Endothelial cell of umbilical vein (primary cell): ENCODE measurements at regions not wholly inside any gene's neighbourhood (a gene's known extent, or its start where the extent isn't known, plus 50 kb on each side); places are given as distances from the start of the nearest gene placed in this dataset.

Experiments
- BruUV-seq: library from RNA; stranded (reverse); fragments of 400-500 nt; replicated peaks from 2 replicates; lab custom pipeline; 2021; lab: Mats Ljungman, UMichigan
- CTCF ChIA-PET: fragments of 300-600, 350-600 bp; sonication (Branson Sonifier 250); formaldehyde crosslinking; loops from one replicate; lab custom pipeline; 2021; ENCODE audit warnings: antibody characterized with exemption, inconsistent platforms; lab: Charles Lee
- POLR2A ChIA-PET: fragments of 300-600, 350-600 bp; sonication (Branson Sonifier 250); formaldehyde crosslinking; loops from one replicate; lab custom pipeline; 2021; ENCODE audit warnings: antibody characterized with exemption, inconsistent platforms; lab: Charles Lee
- DNase-seq: peaks from one replicate; pipeline ENCODE4 v3.0.0-alpha.2; 2011; ENCODE audit warnings: low read depth, low spot score
- FAIRE-seq: peaks from 2 replicates; lab custom pipeline; 2011; peaks lifted over from hg19 to GRCh38; lab: Jason Lieb, UNC
- H2AFZ ChIP-seq: 2 replicates; pipeline ENCODE4 v1.6.0; 2012; ENCODE audit warnings: low read depth, low read length, control low read depth, inconsistent platforms
- H3K27ac ChIP-seq: 2 replicates; pipeline ENCODE4 v1.5.1; 2011; ENCODE audit warnings: low read depth, mild to moderate bottlenecking, control low read depth, low read length, moderate library complexity; ENCODE audit not compliant: insufficient read depth
- H3K27me3 ChIP-seq, 2 experiments: 2 replicates each; pipeline versions ENCODE4 v1.6.0 to v1.6.1; 2011; ENCODE audit warnings: low read length in 2 of 2, mixed read lengths in 1 of 2; ENCODE audit not compliant: control insufficient read depth in 2 of 2, insufficient read depth in 2 of 2
- H3K36me3 ChIP-seq, 2 experiments: 2 replicates in 1 of 2; 3 replicates in 1 of 2; pipeline ENCODE4 v1.5.1; 2011; ENCODE audit warnings: low read length in 2 of 2, mild to moderate bottlenecking in 1 of 2, moderate library complexity in 1 of 2; ENCODE audit not compliant: control insufficient read depth in 2 of 2, insufficient read depth in 2 of 2; ENCODE audit errors: extremely low read depth in 1 of 2
- H3K4me1 ChIP-seq: 3 replicates; pipeline ENCODE4 v1.5.1; 2011; ENCODE audit warnings: mild to moderate bottlenecking, low read length; ENCODE audit not compliant: control insufficient read depth, insufficient read depth; ENCODE audit errors: extremely low read depth
- H3K4me2 ChIP-seq: 2 replicates; pipeline ENCODE4 v1.6.1; 2011; ENCODE audit warnings: low read length, control low read depth, mixed read lengths; ENCODE audit not compliant: insufficient read depth
- H3K4me3 ChIP-seq, 3 experiments: fragments of 200-600 bp in 1 of 3; sonication (generic), shearing (Covaris generic) in 1 of 3; replicated peaks in 1 of 3; 2 replicates each; pipeline ENCODE4 v1.5.1; 2011 to 2016; ENCODE audit warnings: control low read depth in 3 of 3, low read length in 3 of 3, mild to moderate bottlenecking in 2 of 3, inconsistent platforms in 1 of 3, low read depth in 1 of 3, moderate library complexity in 1 of 3; ENCODE audit not compliant: insufficient read depth in 1 of 3
- H3K79me2 ChIP-seq: 2 replicates; pipeline ENCODE4 v1.6.0; 2012; ENCODE audit warnings: low read length, inconsistent platforms; ENCODE audit not compliant: control insufficient read depth, insufficient read depth
- H3K9ac ChIP-seq: replicated peaks from 2 replicates; pipeline ENCODE3; 2011; ENCODE audit warnings: low read length, control low read depth; ENCODE audit not compliant: insufficient read depth; ENCODE audit errors: extremely low read depth
- H3K9me1 ChIP-seq: replicated peaks from 3 replicates; pipeline ENCODE4 v1.6.0; 2011; ENCODE audit warnings: mild to moderate bottlenecking, low read length; ENCODE audit not compliant: control insufficient read depth, insufficient read depth; ENCODE audit errors: extremely low read depth
- H3K9me3 ChIP-seq: replicated peaks from 2 replicates; pipeline ENCODE4 v1.5.1; 2012; ENCODE audit warnings: low read length, inconsistent platforms; ENCODE audit not compliant: control insufficient read depth, insufficient read depth
- H4K20me1 ChIP-seq: replicated peaks from 2 replicates; pipeline ENCODE3; 2011; ENCODE audit warnings: mild to moderate bottlenecking, low read length; ENCODE audit not compliant: control insufficient read depth, insufficient read depth; ENCODE audit errors: extremely low read depth
- FOS ChIP-seq: IDR thresholded peaks from 2 replicates; pipeline ENCODE4 v1.6.1; 2011; ENCODE audit warnings: mild to moderate bottlenecking, low read length, moderate library complexity, borderline replicate concordance; ENCODE audit not compliant: insufficient read depth
- GATA2 ChIP-seq: IDR thresholded peaks from 2 replicates; pipeline ENCODE4 v1.7.0; 2011; ENCODE audit warnings: low read depth, mild to moderate bottlenecking, moderate library complexity, mixed read lengths, low read length; ENCODE audit not compliant: insufficient read length, insufficient read depth
- MYC ChIP-seq: IDR thresholded peaks from one replicate; pipeline ENCODE4 v1.6.1; 2011; ENCODE audit warnings: mild to moderate bottlenecking, low read depth, low read length
- dilution Hi-C: fragments of 300-500 bp; cut with MboI; formaldehyde crosslinking; loops from one replicate; pipeline ENCODE4 v1.15.0; 2019; ENCODE audit warnings: low sequenced_read_pairs; ENCODE audit not compliant: extremely low pct_ligation_motif_present
- intact Hi-C: fragments of 100-400 bp; cut with micrococcal nuclease; formaldehyde crosslinking; loops from one replicate; pipeline ENCODE4 v1.10.0; 2022
- TF ChIP-seq, protein P1 (sequence below), 2 donors: IDR thresholded peaks; 1 replicate in 1 of 2; 2 replicates in 1 of 2; pipeline ENCODE4 v1.5.1; 2011; ENCODE audit warnings: low read length in 2 of 2, mild to moderate bottlenecking in 2 of 2, moderate library complexity in 2 of 2, control low read depth in 1 of 2, inconsistent platforms in 1 of 2, low read depth in 1 of 2; ENCODE audit not compliant: insufficient read depth in 1 of 2; ENCODE audit errors: extremely low read depth in 1 of 2

GRCh38 chr15:26024241-26024640, 161.1 kb upstream of the ATP10A start:
- dilution Hi-C loops, result no loop called here
- no TSS peak for BruUV-seq
- POLR2A ChIA-PET, result no interaction called here

DNA sequence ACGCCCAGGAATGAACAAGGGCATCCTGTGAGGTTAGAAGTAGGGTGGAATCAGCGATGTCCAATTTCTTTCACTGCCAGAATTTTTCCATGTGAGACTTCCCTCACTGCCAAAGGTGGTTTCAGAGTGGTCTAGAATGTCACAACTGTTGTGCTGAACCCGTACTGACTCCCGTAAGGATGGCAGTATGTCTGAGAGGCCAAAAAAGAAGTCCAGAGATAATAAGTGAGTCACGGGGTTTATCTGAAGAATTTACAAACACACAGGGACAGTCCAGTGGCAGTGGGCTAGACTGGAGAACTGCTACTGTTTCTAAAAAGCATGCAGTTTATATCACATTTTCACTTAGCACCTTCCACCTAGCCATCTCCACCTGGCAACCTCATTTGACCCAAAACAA, 160.6 kb upstream of the ATP10A start:
- Histone ChIP-seq H3K27ac (no peak overlapping the region), H2AFZ (no peak overlapping the region), H3K4me2 (no peak overlapping the region), H4K20me1 (no peaks in the 10 kb centered on the region), H3K4me3 (no peak overlapping the region), H3K9me3 (peaks cover 7% of the 10 kb centered on the region), H3K36me3 (no peaks in the 10 kb centered on the region), H3K9me1 (no peaks in the 10 kb centered on the region), H3K9ac (no peak overlapping the region), H3K4me1 (no peaks in the 10 kb centered on the region), H3K27me3 (no peaks in the 10 kb centered on the region), H3K79me2 (no peaks in the 10 kb centered on the region)
- DNase-seq (no peak), FAIRE-seq (no peak)
- dilution Hi-C loops (no loop called here), intact Hi-C loops (no loop called here)
- BruUV-seq, result no TSS peak
- POLR2A ChIA-PET, result no interaction called here
- CTCF ChIA-PET, result no interaction called here
- TF ChIP-seq, protein P1, sequence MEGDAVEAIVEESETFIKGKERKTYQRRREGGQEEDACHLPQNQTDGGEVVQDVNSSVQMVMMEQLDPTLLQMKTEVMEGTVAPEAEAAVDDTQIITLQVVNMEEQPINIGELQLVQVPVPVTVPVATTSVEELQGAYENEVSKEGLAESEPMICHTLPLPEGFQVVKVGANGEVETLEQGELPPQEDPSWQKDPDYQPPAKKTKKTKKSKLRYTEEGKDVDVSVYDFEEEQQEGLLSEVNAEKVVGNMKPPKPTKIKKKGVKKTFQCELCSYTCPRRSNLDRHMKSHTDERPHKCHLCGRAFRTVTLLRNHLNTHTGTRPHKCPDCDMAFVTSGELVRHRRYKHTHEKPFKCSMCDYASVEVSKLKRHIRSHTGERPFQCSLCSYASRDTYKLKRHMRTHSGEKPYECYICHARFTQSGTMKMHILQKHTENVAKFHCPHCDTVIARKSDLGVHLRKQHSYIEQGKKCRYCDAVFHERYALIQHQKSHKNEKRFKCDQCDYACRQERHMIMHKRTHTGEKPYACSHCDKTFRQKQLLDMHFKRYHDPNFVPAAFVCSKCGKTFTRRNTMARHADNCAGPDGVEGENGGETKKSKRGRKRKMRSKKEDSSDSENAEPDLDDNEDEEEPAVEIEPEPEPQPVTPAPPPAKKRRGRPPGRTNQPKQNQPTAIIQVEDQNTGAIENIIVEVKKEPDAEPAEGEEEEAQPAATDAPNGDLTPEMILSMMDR (IDR thresholded peaks at IDR 0.05; ENCODE audit: extremely low read depth in 1 of 2, insufficient read depth in 1 of 2, low read depth in 1 of 2, low read length in 2 of 2), result no peak

More at GRCh38 chr15:26024241-26024640, 161.1 kb upstream of the ATP10A start:
- Histone ChIP-seq H3K27me3 (no peaks in the 10 kb centered on the region), H3K4me1 (no peaks in the 10 kb centered on the region), H3K9me1 (no peaks in the 10 kb centered on the region), H2AFZ (no peak overlapping the region), H3K79me2 (no peaks in the 10 kb centered on the region), H4K20me1 (no peaks in the 10 kb centered on the region), H3K4me3 (no peak overlapping the region), H3K9me3 (peaks cover 7% of the 10 kb centered on the region), H3K9ac (no peak overlapping the region), H3K36me3 (no peaks in the 10 kb centered on the region), H3K27ac (no peak overlapping the region), H3K4me2 (no peak overlapping the region)
- CTCF ChIA-PET, result no interaction called here
- intact Hi-C loops, result no loop called here
- DNase-seq (no peak), FAIRE-seq (no peak)
- TF ChIP-seq, protein P1 (IDR thresholded peaks at IDR 0.05; ENCODE audit: extremely low read depth in 1 of 2, insufficient read depth in 1 of 2, low read depth in 1 of 2, low read length in 2 of 2), result no peak
- no peak for TF ChIP-seq FOS
- TF ChIP-seq MYC, result no peak
- no peak for TF ChIP-seq GATA2
